Endothelial cell of umbilical vein (primary cell): ENCODE measurements at regions not wholly inside any gene's neighbourhood (a gene's known extent, or its start where the extent isn't known, plus 50 kb on each side); places are given as distances from the start of the nearest gene placed in this dataset.

Experiments used
- BruUV-seq: library from RNA; stranded (reverse); fragments of 400-500 nt; replicated peaks from 2 replicates; lab custom pipeline; 2021; lab: Mats Ljungman, UMichigan
- CTCF ChIA-PET: fragments of 300-600, 350-600 bp; sonication (Branson Sonifier 250); formaldehyde crosslinking; loops from one replicate; lab custom pipeline; 2021; ENCODE audit warnings: antibody characterized with exemption, inconsistent platforms; lab: Charles Lee
- POLR2A ChIA-PET: fragments of 300-600, 350-600 bp; sonication (Branson Sonifier 250); formaldehyde crosslinking; loops from one replicate; lab custom pipeline; 2021; ENCODE audit warnings: antibody characterized with exemption, inconsistent platforms; lab: Charles Lee
- DNase-seq: peaks from one replicate; pipeline ENCODE4 v3.0.0-alpha.2; 2011; ENCODE audit warnings: low read depth, low spot score
- FAIRE-seq: peaks from 2 replicates; lab custom pipeline; 2011; peaks lifted over from hg19 to GRCh38; lab: Jason Lieb, UNC
- H2AFZ ChIP-seq: 2 replicates; pipeline ENCODE4 v1.6.0; 2012; ENCODE audit warnings: low read depth, low read length, control low read depth, inconsistent platforms
- H3K27ac ChIP-seq: 2 replicates; pipeline ENCODE4 v1.5.1; 2011; ENCODE audit warnings: low read depth, mild to moderate bottlenecking, control low read depth, low read length, moderate library complexity; ENCODE audit not compliant: insufficient read depth
- H3K27me3 ChIP-seq, 2 experiments: 2 replicates each; pipeline versions ENCODE4 v1.6.0 to v1.6.1; 2011; ENCODE audit warnings: low read length in 2 of 2, mixed read lengths in 1 of 2; ENCODE audit not compliant: control insufficient read depth in 2 of 2, insufficient read depth in 2 of 2
- H3K36me3 ChIP-seq, 2 experiments: 2 replicates in 1 of 2; 3 replicates in 1 of 2; pipeline ENCODE4 v1.5.1; 2011; ENCODE audit warnings: low read length in 2 of 2, mild to moderate bottlenecking in 1 of 2, moderate library complexity in 1 of 2; ENCODE audit not compliant: control insufficient read depth in 2 of 2, insufficient read depth in 2 of 2; ENCODE audit errors: extremely low read depth in 1 of 2
- H3K4me1 ChIP-seq: 3 replicates; pipeline ENCODE4 v1.5.1; 2011; ENCODE audit warnings: mild to moderate bottlenecking, low read length; ENCODE audit not compliant: control insufficient read depth, insufficient read depth; ENCODE audit errors: extremely low read depth
- H3K4me2 ChIP-seq: 2 replicates; pipeline ENCODE4 v1.6.1; 2011; ENCODE audit warnings: low read length, control low read depth, mixed read lengths; ENCODE audit not compliant: insufficient read depth
- H3K4me3 ChIP-seq, 3 experiments: fragments of 200-600 bp in 1 of 3; sonication (generic), shearing (Covaris generic) in 1 of 3; replicated peaks in 1 of 3; 2 replicates each; pipeline ENCODE4 v1.5.1; 2011 to 2016; ENCODE audit warnings: control low read depth in 3 of 3, low read length in 3 of 3, mild to moderate bottlenecking in 2 of 3, inconsistent platforms in 1 of 3, low read depth in 1 of 3, moderate library complexity in 1 of 3; ENCODE audit not compliant: insufficient read depth in 1 of 3
- H3K79me2 ChIP-seq: 2 replicates; pipeline ENCODE4 v1.6.0; 2012; ENCODE audit warnings: low read length, inconsistent platforms; ENCODE audit not compliant: control insufficient read depth, insufficient read depth
- H3K9ac ChIP-seq: replicated peaks from 2 replicates; pipeline ENCODE3; 2011; ENCODE audit warnings: low read length, control low read depth; ENCODE audit not compliant: insufficient read depth; ENCODE audit errors: extremely low read depth
- H3K9me1 ChIP-seq: replicated peaks from 3 replicates; pipeline ENCODE4 v1.6.0; 2011; ENCODE audit warnings: mild to moderate bottlenecking, low read length; ENCODE audit not compliant: control insufficient read depth, insufficient read depth; ENCODE audit errors: extremely low read depth
- H3K9me3 ChIP-seq: replicated peaks from 2 replicates; pipeline ENCODE4 v1.5.1; 2012; ENCODE audit warnings: low read length, inconsistent platforms; ENCODE audit not compliant: control insufficient read depth, insufficient read depth
- H4K20me1 ChIP-seq: replicated peaks from 2 replicates; pipeline ENCODE3; 2011; ENCODE audit warnings: mild to moderate bottlenecking, low read length; ENCODE audit not compliant: control insufficient read depth, insufficient read depth; ENCODE audit errors: extremely low read depth
- CTCF ChIP-seq, 2 donors: IDR thresholded peaks; 1 replicate in 1 of 2; 2 replicates in 1 of 2; pipeline ENCODE4 v1.5.1; 2011; ENCODE audit warnings: low read length in 2 of 2, mild to moderate bottlenecking in 2 of 2, moderate library complexity in 2 of 2, control low read depth in 1 of 2, inconsistent platforms in 1 of 2, low read depth in 1 of 2; ENCODE audit not compliant: insufficient read depth in 1 of 2; ENCODE audit errors: extremely low read depth in 1 of 2
- EZH2 ChIP-seq: IDR thresholded peaks from 2 replicates; pipeline ENCODE4 v1.6.1; 2012; ENCODE audit warnings: borderline replicate concordance, low read depth, mild to moderate bottlenecking, moderate library complexity, low read length, inconsistent platforms; ENCODE audit not compliant: severe bottlenecking
- FOS ChIP-seq: IDR thresholded peaks from 2 replicates; pipeline ENCODE4 v1.6.1; 2011; ENCODE audit warnings: mild to moderate bottlenecking, low read length, moderate library complexity, borderline replicate concordance; ENCODE audit not compliant: insufficient read depth
- GATA2 ChIP-seq: IDR thresholded peaks from 2 replicates; pipeline ENCODE4 v1.7.0; 2011; ENCODE audit warnings: low read depth, mild to moderate bottlenecking, moderate library complexity, mixed read lengths, low read length; ENCODE audit not compliant: insufficient read length, insufficient read depth
- JUN ChIP-seq: IDR thresholded peaks from 2 replicates; pipeline ENCODE4 v1.6.1; 2011; ENCODE audit warnings: borderline replicate concordance, low read depth; ENCODE audit not compliant: insufficient read length, insufficient read depth
- MAX ChIP-seq: IDR thresholded peaks from 2 replicates; pipeline ENCODE4 v1.6.1; 2011; ENCODE audit not compliant: insufficient read depth, insufficient read length
- MYC ChIP-seq: IDR thresholded peaks from one replicate; pipeline ENCODE4 v1.6.1; 2011; ENCODE audit warnings: mild to moderate bottlenecking, low read depth, low read length
- POLR2A ChIP-seq: IDR thresholded peaks from 2 replicates; pipeline ENCODE4 v1.6.1; 2012; ENCODE audit warnings: low read depth, mild to moderate bottlenecking, control low read depth, low read length
- POLR2AphosphoS5 ChIP-seq: IDR thresholded peaks from 2 replicates; pipeline ENCODE4 v1.6.1; 2012; ENCODE audit warnings: low read depth, mild to moderate bottlenecking, control low read depth, low read length, moderate library complexity; ENCODE audit not compliant: insufficient read depth
- dilution Hi-C: fragments of 300-500 bp; cut with MboI; formaldehyde crosslinking; loops from one replicate; pipeline ENCODE4 v1.15.0; 2019; ENCODE audit warnings: low sequenced_read_pairs; ENCODE audit not compliant: extremely low pct_ligation_motif_present
- intact Hi-C: fragments of 100-400 bp; cut with micrococcal nuclease; formaldehyde crosslinking; loops from one replicate; pipeline ENCODE4 v1.10.0; 2022

GRCh38 chr10:78663721-78664120, 405.0 kb upstream of the ZMIZ1 start:
- Histone ChIP-seq H3K27me3 (peaks cover 8 to 24% of the 10 kb centered on the region in 2 experiments), H2AFZ (no peak overlapping the region), H3K79me2 (no peaks in the 10 kb centered on the region), H3K36me3 (no peaks in the 10 kb centered on the region), H4K20me1 (no peaks in the 10 kb centered on the region), H3K27ac (no peak overlapping the region), H3K9me3 (no peaks in the 10 kb centered on the region), H3K4me3 (no peak overlapping the region), H3K9me1 (no peaks in the 10 kb centered on the region), H3K4me1 (no peaks in the 10 kb centered on the region), H3K9ac (no peak overlapping the region), H3K4me2 (no peak overlapping the region)
- DNase-seq, result no peak
- no TSS peak for BruUV-seq
- intact Hi-C loops, result no loop called here
- ChIA-PET CTCF (interaction anchor here (1.2 to 2.7 kb wide), 2 partner anchors 12 to 532 kb away, joined by 3 to 22 read pairs; no protein-coding TSS in a partner anchor), POLR2A (no interaction called here)
- FAIRE-seq, result no peak
- TF ChIP-seq MYC (no peak), MAX (no peak), CTCF (IDR thresholded peaks at IDR 0.05; ENCODE audit: extremely low read depth in 1 of 2, insufficient read depth in 1 of 2, low read depth in 1 of 2, low read length in 2 of 2) (no peak), EZH2 (no peak), JUN (no peak), FOS (no peak), POLR2A (no peak), POLR2AphosphoS5 (no peak), GATA2 (no peak)
- dilution Hi-C loops, result no loop called here
